ENCODE measurements at regions not wholly inside any gene's neighbourhood (a gene's known extent, or its start where the extent isn't known, plus 50 kb on each side); places are given as distances from the start of the nearest gene placed in this dataset.
"Not testable (repeated sequence)": the region's sequence is repeated elsewhere in the genome, so short reads cannot be mapped to it uniquely, and the experiment has no call there.

- POLR2A ChIA-PET, result no interaction called here
- CTCF ChIA-PET, result no interaction called here
Observed at GRCh38 chr1:60894741-60895140, 187.6 kb upstream of the NFIA start.

- ChIA-PET POLR2A (no interaction called here), CTCF (no interaction called here)
Observed at GRCh38 chr1:60894130-60894529, 188.2 kb upstream of the NFIA start.

- CTCF ChIA-PET, result no interaction called here
- POLR2A ChIA-PET, result no interaction called here
Observed at GRCh38 chr1:60893136-60893930, 189.0 kb upstream of the NFIA start.

GRCh38 chr1:60891765-60892164, 190.6 kb upstream of the NFIA start:
- ChIA-PET CTCF (no interaction called here), POLR2A (no interaction called here)

GRCh38 chr1:60891281-60891680, 191.1 kb upstream of the NFIA start:
- POLR2A ChIA-PET, result no interaction called here
- CTCF ChIA-PET, result no interaction called here

- POLR2A ChIA-PET, result no interaction called here
Observed at GRCh38 chr1:60890664-60891063, 191.7 kb upstream of the NFIA start.

GRCh38 chr1:60889709-60890108, 192.7 kb upstream of the NFIA start:
- ChIA-PET POLR2A (no interaction called here), CTCF (interaction anchor here (0.7 kb wide), 1 partner anchor 881 kb away, joined by 3 read pairs; no protein-coding TSS in a partner anchor)

More at GRCh38 chr1:60890664-60891063, 191.7 kb upstream of the NFIA start:
- CTCF ChIA-PET, result no interaction called here

- POLR2A ChIA-PET, result no interaction called here
- CTCF ChIA-PET, result no interaction called here
Observed at GRCh38 chr1:60888126-60888525, 194.2 kb upstream of the NFIA start.

GRCh38 chr1:60886793-60887331, 195.5 kb upstream of the NFIA start:
- CTCF ChIA-PET, result no interaction called here
- POLR2A ChIA-PET, result no interaction called here

GRCh38 chr1:60886090-60886489, 196.3 kb upstream of the NFIA start:
- POLR2A ChIA-PET, result no interaction called here
- CTCF ChIA-PET, result no interaction called here

GRCh38 chr1:60880202-60880601, 202.2 kb upstream of the NFIA start:
- ChIA-PET CTCF (no interaction called here), POLR2A (no interaction called here)

GRCh38 chr1:60878323-60878722, 204.0 kb upstream of the NFIA start:
- POLR2A ChIA-PET, result no interaction called here
- CTCF ChIA-PET, result no interaction called here

- CTCF ChIA-PET, result no interaction called here
- POLR2A ChIA-PET, result no interaction called here
Observed at GRCh38 chr1:60877376-60877775, 205.0 kb upstream of the NFIA start.

GRCh38 chr1:60876952-60877351, 205.4 kb upstream of the NFIA start:
- ChIA-PET POLR2A (no interaction called here), CTCF (no interaction called here)

- POLR2A ChIA-PET, result no interaction called here
- CTCF ChIA-PET, result no interaction called here
Observed at GRCh38 chr1:60875138-60875537, 207.2 kb upstream of the NFIA start.

GRCh38 chr1:60874718-60875117, 207.6 kb upstream of the NFIA start:
- POLR2A ChIA-PET, result no interaction called here
- CTCF ChIA-PET, result no interaction called here

- POLR2A ChIA-PET, CTCF ChIA-PET: not testable (repeated sequence)
Observed at GRCh38 chr1:60873396-60873795, 209.0 kb upstream of the NFIA start.

- ChIA-PET POLR2A (no interaction called here), CTCF (interaction anchor here (0.7 kb wide), 1 partner anchor 111 kb away, joined by 3 read pairs; no protein-coding TSS in a partner anchor)
Observed at GRCh38 chr1:60872426-60873054, 209.8 kb upstream of the NFIA start.

GRCh38 chr1:60870269-60870865, 212.0 kb upstream of the NFIA start:
- CTCF ChIA-PET, result no interaction called here
- POLR2A ChIA-PET, result no interaction called here

GRCh38 chr1:60868901-60869663, 213.3 kb upstream of the NFIA start:
- ChIA-PET CTCF (no interaction called here), POLR2A (no interaction called here)

- CTCF ChIA-PET, result no interaction called here
- POLR2A ChIA-PET, result no interaction called here
Observed at GRCh38 chr1:60867782-60868181, 214.6 kb upstream of the NFIA start.
